NB4 (cell line): ENCODE measurements at regions not wholly inside any gene's neighbourhood (a gene's known extent, or its start where the extent isn't known, plus 50 kb on each side); places are given as distances from the start of the nearest gene placed in this dataset.

Source experiments
- POLR2A ChIP-seq: IDR thresholded peaks from 2 replicates; pipeline ENCODE4 v1.6.1; 2011; ENCODE audit warnings: mild to moderate bottlenecking; ENCODE audit not compliant: insufficient read length; ENCODE audit errors: extremely low read depth
- TF ChIP-seq, protein P1 (sequence below): IDR thresholded peaks from one replicate; pipeline ENCODE4 v1.5.1; 2012; ENCODE audit warnings: low read depth, low read length

DNA sequence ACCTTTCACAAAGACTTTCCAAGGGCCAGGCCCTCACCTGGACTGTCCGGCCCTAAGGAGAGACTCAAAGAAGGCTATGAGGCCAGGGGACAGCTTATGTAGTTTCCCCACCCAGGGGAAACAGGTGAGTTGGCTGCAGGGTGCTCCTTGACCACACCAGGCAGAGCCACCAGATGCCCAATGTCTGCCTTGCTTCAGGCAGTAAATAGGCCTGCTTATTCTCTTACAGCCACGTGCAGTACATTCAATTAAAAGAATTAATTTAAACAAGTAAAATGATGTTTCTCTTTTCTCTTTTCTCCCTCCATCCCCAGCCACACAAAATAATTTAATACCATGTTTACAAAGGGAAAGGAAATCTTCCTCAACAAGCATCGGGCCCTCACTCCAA, 66.6 kb upstream of the ABLIM1 start:
- TF ChIP-seq, protein P1, sequence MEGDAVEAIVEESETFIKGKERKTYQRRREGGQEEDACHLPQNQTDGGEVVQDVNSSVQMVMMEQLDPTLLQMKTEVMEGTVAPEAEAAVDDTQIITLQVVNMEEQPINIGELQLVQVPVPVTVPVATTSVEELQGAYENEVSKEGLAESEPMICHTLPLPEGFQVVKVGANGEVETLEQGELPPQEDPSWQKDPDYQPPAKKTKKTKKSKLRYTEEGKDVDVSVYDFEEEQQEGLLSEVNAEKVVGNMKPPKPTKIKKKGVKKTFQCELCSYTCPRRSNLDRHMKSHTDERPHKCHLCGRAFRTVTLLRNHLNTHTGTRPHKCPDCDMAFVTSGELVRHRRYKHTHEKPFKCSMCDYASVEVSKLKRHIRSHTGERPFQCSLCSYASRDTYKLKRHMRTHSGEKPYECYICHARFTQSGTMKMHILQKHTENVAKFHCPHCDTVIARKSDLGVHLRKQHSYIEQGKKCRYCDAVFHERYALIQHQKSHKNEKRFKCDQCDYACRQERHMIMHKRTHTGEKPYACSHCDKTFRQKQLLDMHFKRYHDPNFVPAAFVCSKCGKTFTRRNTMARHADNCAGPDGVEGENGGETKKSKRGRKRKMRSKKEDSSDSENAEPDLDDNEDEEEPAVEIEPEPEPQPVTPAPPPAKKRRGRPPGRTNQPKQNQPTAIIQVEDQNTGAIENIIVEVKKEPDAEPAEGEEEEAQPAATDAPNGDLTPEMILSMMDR, result no peak
- TF ChIP-seq POLR2A, result no peak
